HG03095 (cell line): ENCODE measurements at regions not wholly inside any gene's neighbourhood (a gene's known extent, or its start where the extent isn't known, plus 50 kb on each side); places are given as distances from the start of the nearest gene placed in this dataset.

Source experiments
- ATAC-seq: cut with Tn5 transposase; IDR thresholded peaks from one replicate; pipeline ENCODE4 v1.9.1; 2021; ENCODE audit warnings: moderate library complexity; ENCODE audit not compliant: unreplicated experiment

- ATAC-seq = no peak
These were observed 422.5 kb downstream of the CMPK2 start for GRCh38 chr2:6443061-6443823.

- ATAC-seq = no peak
These were observed 421.2 kb downstream of the CMPK2 start for GRCh38 chr2:6444514-6444913.

GRCh38 chr2:6445156-6445555, 420.6 kb downstream of the CMPK2 start:
- ATAC-seq = no peak

GRCh38 chr2:6446938-6447608, 418.6 kb downstream of the CMPK2 start:
- ATAC-seq = no peak

DNA sequence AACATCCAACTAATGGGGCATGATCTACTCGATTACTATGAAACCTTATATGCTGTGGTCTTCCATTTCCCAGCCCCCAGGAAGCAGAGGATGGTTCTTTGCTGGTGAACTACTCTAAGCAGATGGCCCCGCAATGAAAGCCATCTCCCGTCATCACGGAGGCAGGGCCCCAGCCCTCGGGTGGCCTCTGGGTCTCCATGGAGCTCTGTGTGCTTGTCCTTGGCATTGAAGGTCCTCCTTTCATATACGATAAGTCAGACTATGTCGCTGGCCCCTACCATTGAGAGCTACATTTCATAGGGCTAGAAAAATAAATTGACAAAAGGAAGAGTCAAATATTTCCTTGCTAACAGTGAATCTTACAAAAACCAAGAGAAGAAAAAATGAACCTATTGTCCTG, 416.8 kb downstream of the CMPK2 start:
- no peak for ATAC-seq

DNA sequence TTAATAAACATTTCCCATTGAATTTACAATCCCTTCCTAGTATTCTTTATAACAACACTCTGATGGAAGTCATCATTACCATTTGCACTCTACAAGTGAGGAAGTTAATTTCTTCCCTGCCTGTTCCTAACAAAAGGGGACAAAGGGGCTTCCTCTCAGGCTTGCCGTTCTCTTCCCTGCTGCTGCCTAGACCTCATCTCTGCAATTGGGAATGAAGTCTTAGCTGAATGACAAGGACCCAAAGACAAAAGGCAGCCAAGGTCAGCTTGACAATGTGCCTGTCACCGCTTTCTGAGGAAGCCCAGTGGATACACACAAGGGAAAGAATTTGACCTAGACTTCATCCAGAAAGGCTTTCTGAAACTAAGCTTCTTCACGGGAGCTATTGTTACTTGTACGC, 416.4 kb downstream of the CMPK2 start:
- ATAC-seq = no peak

DNA sequence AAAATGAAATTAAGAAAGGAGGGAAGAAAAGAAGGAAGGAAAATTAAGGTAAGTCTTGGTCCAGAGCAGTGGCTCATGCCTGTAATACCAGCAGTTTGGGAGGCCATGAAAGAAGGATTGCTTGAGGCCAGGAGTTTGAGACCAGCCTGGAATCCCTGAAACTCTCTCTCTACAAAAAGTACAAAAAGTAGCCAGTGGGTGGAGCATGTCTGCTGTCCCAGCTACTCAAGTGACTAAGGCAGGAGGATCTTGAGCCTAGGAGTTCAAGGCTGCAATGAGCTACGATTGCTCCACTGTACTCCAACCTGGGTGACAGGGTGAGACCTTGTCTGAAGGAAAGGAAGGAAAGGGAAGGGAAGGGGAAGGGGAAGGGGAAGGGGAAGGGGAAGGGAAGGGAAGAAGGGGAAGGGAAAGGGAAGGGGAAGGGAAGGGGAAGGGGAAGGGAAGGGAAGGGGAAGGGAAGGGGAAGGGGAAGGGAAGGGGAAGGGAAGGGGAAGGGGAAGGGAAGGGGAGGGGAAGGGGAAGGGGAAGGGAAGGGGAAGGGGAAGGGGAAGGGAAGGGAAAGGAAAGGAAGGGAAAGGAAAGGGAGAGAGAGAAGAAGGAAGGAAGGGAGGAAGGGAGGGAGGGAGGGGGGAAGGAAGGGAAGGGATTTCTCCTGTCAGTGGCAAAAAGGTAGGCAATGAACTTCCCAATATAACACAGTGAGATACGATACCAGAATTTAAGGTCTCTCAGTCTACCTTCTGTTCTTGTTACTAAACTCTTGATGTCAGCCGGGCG, 412.8 kb downstream of the CMPK2 start:
- no peak for ATAC-seq

DNA sequence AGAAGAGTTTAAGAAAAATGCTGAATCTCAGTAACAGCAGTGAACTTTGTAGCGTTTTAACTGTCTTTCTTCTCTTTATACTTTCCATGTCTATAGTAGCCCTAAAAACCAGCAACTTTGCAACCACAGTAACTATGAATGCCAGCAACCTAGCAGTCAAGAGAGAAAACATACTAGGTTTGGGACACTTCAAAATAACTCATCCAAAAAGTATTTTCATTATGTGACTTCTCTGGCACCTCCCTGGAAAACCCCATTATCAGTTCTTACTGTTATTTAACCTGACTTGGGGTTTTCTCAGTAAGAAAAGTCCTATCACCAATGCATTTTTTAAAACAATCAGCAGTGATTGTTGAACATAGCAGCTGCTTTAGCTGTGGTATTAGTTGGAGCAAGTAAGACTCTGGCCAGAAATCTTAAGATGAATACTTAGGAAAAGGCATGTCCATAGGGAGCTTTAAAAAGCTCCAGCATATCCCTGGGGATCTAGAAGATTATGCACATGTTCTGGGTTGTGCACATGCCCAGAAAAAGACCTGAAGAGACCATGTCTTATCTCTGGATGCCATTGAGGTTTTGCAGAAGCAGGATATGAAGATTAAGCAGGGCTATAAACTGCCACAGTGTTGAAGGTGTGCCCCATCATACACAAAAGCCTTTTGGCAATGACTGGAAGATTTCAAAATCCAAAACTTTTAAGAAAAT, 411.3 kb downstream of the CMPK2 start:
- no peak for ATAC-seq

DNA sequence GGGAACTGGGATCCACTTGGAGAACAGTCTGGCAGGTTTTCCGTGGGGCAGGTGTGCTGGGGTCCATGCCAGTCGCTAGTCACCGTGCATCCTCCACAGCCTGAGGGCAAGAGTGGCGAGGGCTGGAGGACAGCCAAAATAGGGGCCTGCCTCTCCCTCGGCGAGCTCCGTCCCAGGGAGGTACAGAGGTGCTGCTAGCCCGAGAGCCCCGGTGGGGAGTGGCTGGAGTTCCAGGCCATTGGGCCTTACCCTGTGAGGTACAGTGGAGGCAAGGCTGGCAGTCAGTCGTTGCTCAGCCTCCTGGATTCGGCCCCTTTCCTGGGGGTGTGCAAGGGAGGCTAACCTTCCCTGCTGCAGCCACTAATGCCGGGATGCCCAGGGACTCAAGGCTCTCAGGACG, 406.6 kb downstream of the CMPK2 start:
- no peak for ATAC-seq

DNA sequence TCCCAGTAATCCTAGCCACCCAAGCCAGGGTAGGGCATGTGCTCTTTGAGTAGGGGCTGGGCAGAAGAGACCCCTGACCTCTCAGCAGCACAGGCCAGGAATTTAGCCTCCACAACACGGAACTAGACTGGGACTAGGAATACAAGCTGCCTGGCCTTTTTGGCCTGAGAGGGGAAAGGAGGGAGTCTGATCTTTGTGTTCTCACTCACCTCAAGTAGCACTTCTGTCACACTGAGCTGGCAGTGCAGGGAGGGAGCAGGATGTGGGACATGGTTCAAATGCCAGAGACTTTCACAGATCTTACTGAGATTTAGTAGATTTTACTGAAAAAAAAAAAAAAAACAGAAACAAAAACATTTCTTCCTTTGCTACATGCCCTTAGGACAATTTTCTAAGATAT, 395.2 kb downstream of the CMPK2 start:
- no peak for ATAC-seq

GRCh38 chr2:6471419-6471818, 394.3 kb downstream of the CMPK2 start:
- no peak for ATAC-seq

GRCh38 chr2:6474161-6475140, 391.3 kb downstream of the CMPK2 start:
- ATAC-seq = peak; percentile 45

GRCh38 chr2:6475155-6475940, 390.4 kb downstream of the CMPK2 start:
- ATAC-seq = peak; percentile 65

DNA sequence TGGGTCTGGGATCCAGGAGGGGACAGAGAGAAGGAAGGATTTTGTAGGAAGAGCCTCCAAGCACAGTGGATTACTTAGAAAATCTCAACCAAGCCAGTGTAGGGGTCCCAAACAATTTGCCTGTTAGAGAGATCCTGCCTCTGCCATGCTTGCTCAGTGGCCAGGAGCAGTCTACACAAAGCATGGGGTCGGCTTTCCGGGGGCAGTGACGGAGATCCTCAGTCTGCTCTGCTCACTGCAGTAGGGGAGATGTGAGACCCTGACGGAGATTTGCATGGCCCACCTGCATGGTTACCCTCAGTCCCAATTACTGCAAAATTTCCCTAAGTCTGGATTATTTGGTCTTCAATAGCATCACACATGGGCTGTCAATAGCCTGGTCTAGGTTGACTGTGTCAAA, 385.2 kb downstream of the CMPK2 start:
- no peak for ATAC-seq

DNA sequence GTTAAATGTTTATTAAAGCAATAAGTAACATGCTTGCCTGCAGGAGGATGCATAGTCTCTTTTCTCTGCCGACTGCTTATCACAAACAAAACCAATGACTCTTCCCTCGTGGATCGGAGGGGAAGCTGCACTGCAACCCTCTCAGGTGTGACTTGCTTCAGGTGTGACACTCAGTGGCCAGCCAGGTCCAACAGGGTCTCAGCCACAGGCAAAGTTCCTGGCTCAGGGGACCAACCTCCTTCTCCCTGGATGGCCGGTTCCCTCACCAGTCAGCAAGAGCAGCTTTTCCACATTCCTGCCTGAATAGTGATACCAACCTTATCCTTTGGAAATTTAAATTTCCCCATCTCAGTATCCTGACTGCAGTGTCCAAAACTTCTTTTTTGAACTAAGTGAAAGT, 383.5 kb downstream of the CMPK2 start:
- ATAC-seq = no peak

- no peak for ATAC-seq
These were observed 377.9 kb downstream of the CMPK2 start for GRCh38 chr2:6487765-6488164.

GRCh38 chr2:6492573-6492972, 373.1 kb downstream of the CMPK2 start:
- no peak for ATAC-seq

DNA sequence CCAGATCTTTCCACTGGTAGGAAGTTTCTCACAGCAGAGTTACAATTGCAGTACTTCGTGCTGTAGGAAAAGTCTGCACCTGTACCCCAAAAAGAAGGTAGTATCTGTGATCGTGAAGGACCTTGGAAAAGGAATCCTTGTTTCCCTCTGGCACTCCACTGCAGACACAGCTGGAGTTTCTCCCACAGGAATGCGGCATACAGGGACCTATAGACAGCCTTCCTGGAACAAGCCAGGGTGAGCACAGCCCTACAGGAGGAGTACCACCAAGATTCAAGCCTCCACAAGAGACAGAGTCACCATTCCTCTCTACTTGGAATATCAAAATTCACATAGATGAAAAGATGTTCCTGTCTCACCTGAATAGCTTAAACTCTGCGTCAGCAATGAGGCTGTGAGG, 372.4 kb downstream of the CMPK2 start:
- no peak for ATAC-seq

DNA sequence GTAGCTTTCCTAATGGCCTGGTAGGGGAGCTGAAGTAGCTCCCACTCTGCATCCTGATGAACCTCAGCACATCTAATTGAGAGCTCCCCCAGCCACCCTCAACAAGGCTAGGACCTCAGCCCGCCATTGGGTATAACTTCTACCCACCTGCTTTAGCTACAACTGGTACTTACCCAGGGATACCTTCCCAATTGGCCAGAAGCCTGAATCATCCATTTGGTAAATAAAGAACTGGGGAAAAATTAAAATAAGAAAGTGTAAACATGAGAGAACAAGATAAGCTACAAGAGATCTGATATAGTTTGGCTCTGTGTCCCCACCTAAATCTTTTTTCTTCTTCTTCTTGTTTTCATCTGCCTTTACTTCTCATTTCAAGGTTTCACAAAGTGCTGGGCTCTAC, 372.0 kb downstream of the CMPK2 start:
- no peak for ATAC-seq
